Stomach (tissue), 4 donors: ENCODE measurements at regions not wholly inside any gene's neighbourhood (a gene's known extent, or its start where the extent isn't known, plus 50 kb on each side); places are given as distances from the start of the nearest gene placed in this dataset.

Experiments
- CTCF ChIP-seq, 7 experiments: fragments of 450-650 bp in 4 of 7; fragments of 200-600 bp in 3 of 7; sonication (generic) in 3 of 7; IDR thresholded peaks; one replicate each; pipeline ENCODE4 v1.5.1; 2016 to 2019; ENCODE audit warnings: antibody characterized with exemption in 7 of 7, control low read depth in 2 of 7, mild to moderate bottlenecking in 1 of 7
- POLR2A ChIP-seq, 4 donors: fragments of 450-650 bp; IDR thresholded peaks; one replicate each; pipeline ENCODE4 v1.6.1; 2016; ENCODE audit warnings: antibody characterized with exemption in 4 of 4, control low read depth in 2 of 4, mild to moderate bottlenecking in 1 of 4, moderate library complexity in 1 of 4
- POLR2AphosphoS5 ChIP-seq, 3 donors: sonication (generic); formaldehyde crosslinking; IDR thresholded peaks; one replicate each; pipeline ENCODE4 v1.6.1; 2016; ENCODE audit warnings: antibody characterized with exemption in 3 of 3

- no peak for TF ChIP-seq POLR2A (IDR thresholded peaks at IDR 0.05)
- peak in 5 of 7 experiments; percentile 27 to 54 (median 45) for TF ChIP-seq CTCF (IDR thresholded peaks at IDR 0.05)
- no peak for TF ChIP-seq POLR2AphosphoS5 (IDR thresholded peaks at IDR 0.05)
These were observed 411.7 kb downstream of the DSEL start for GRCh38 chr18:67104700-67105284.
